K562 (cell line): ENCODE measurements at regions not wholly inside any gene's neighbourhood (a gene's known extent, or its start where the extent isn't known, plus 50 kb on each side); places are given as distances from the start of the nearest gene placed in this dataset.

Source experiments
- ATAC-seq: fragments of 200-7000 bp; cut with Tn5 transposase; 3 replicates; pipeline ENCODE4 v1.9.1; 2020; ENCODE audit warnings: moderate library complexity
- BruUV-seq: library from RNA; stranded (reverse); fragments of 400-500 nt; replicated peaks from 2 replicates; lab custom pipeline; 2021; lab: Mats Ljungman, UMichigan
- CTCF ChIA-PET: fragments of 300-600 bp; formaldehyde crosslinking; extraction: SDS; loops from one replicate; lab custom pipeline; 2021; ENCODE audit warnings: low intra/inter-chr PET ratio; lab: Yijun Ruan, JAX
- POLR2A ChIA-PET: fragments of 300-600, 350-650 bp; sonication (Branson Sonifier 250); formaldehyde crosslinking; extraction: SDS; loops from one replicate; lab custom pipeline; 2021; ENCODE audit warnings: antibody characterized with exemption, inconsistent platforms; lab: Yijun Ruan, JAX
- DNase-seq, 4 experiments: peaks; one replicate each; pipeline versions ENCODE4 v3.0.0 to v3.0.0-alpha.2; 2011 to 2018; ENCODE audit warnings: low spot score in 3 of 4, mixed read lengths in 3 of 4; ENCODE audit errors: extremely low read depth in 1 of 4
- FAIRE-seq: peaks from 2 replicates; lab custom pipeline; 2011; peaks lifted over from hg19 to GRCh38; lab: Jason Lieb, UNC
- H2AFZ ChIP-seq: 2 replicates; pipeline ENCODE4 v1.6.0; 2011; ENCODE audit warnings: low read depth, low read length, control low read depth, inconsistent platforms
- H3K27ac ChIP-seq: fragments of 200-600 bp; 3 replicates; pipeline ENCODE4 v1.8.0; 2011; ENCODE audit warnings: low read depth, mild to moderate bottlenecking, control low read depth, inconsistent platforms, low read length, moderate library complexity, mixed read lengths; ENCODE audit errors: extremely low read depth
- H3K27me3 ChIP-seq, 2 experiments: fragments of 300-600 bp in 1 of 2; 2 replicates in 1 of 2; 3 replicates in 1 of 2; pipeline versions ENCODE4 v1.6.0 to v1.8.0; 2011; ENCODE audit warnings: inconsistent platforms in 2 of 2, low read length in 2 of 2, mild to moderate bottlenecking in 1 of 2, mixed read lengths in 1 of 2, moderate library complexity in 1 of 2; ENCODE audit not compliant: control insufficient read depth in 2 of 2, insufficient read depth in 2 of 2
- H3K36me3 ChIP-seq: fragments of 300-600 bp; 3 replicates; pipeline ENCODE4 v1.8.0; 2011; ENCODE audit warnings: mild to moderate bottlenecking, low read length, inconsistent platforms; ENCODE audit not compliant: control insufficient read depth, insufficient read depth
- H3K4me1 ChIP-seq, 2 experiments: fragments of 200-600 bp in 1 of 2; replicated peaks in 1 of 2; 2 replicates in 1 of 2; 3 replicates in 1 of 2; pipeline versions ENCODE4 v1.5.1 to v1.8.0; 2011; ENCODE audit warnings: inconsistent platforms in 2 of 2, low read length in 2 of 2, mild to moderate bottlenecking in 1 of 2, mixed read lengths in 1 of 2, moderate library complexity in 1 of 2; ENCODE audit not compliant: control insufficient read depth in 2 of 2, insufficient read depth in 2 of 2
- H3K4me2 ChIP-seq: 2 replicates; pipeline ENCODE4 v1.6.1; 2011; ENCODE audit warnings: low read length, control low read depth, inconsistent platforms, mixed read lengths; ENCODE audit not compliant: insufficient read depth
- H3K4me3 ChIP-seq: fragments of 200-600 bp; sonication (generic), shearing (Covaris generic); 2 replicates; pipeline ENCODE4 v1.5.1; 2016; ENCODE audit warnings: control low read depth, inconsistent platforms
- H3K79me2 ChIP-seq: fragments of 200-600 bp; 3 replicates; pipeline ENCODE4 v1.8.0; 2011; ENCODE audit warnings: low read length, inconsistent platforms; ENCODE audit not compliant: control insufficient read depth, insufficient read depth
- H3K9ac ChIP-seq, 2 experiments: 2 replicates each; pipeline versions ENCODE4 v1.6.0 to v1.6.1; 2011; ENCODE audit warnings: low read depth in 2 of 2, low read length in 2 of 2, control low read depth in 1 of 2, inconsistent platforms in 1 of 2, mild to moderate bottlenecking in 1 of 2, mixed read lengths in 1 of 2; ENCODE audit not compliant: insufficient read depth in 1 of 2
- H3K9me1 ChIP-seq: one replicate; pipeline ENCODE4 v1.6.0; 2011; ENCODE audit warnings: inconsistent platforms, mild to moderate bottlenecking, low read length, moderate library complexity; ENCODE audit not compliant: control insufficient read depth, insufficient read depth
- H3K9me3 ChIP-seq: replicated peaks from 2 replicates; pipeline ENCODE4 v1.5.1; 2011; ENCODE audit warnings: low read depth, low read length, inconsistent platforms; ENCODE audit not compliant: control insufficient read depth, insufficient read depth
- H4K20me1 ChIP-seq: replicated peaks from 2 replicates; pipeline ENCODE4 v1.6.1; 2011; ENCODE audit warnings: low read length, inconsistent platforms, mixed read lengths; ENCODE audit not compliant: control insufficient read depth, insufficient read depth
- ARID3B ChIP-seq: fragments of 250-450 bp; sonication (Bioruptor Pico); IDR thresholded peaks from 2 replicates; pipeline ENCODE4 v1.4.0; 2020; ENCODE audit warnings: borderline replicate concordance
- GABPB2 ChIP-seq: fragments of 250-450 bp; sonication (Bioruptor Pico); conservative IDR thresholded peaks from 2 replicates; pipeline ENCODE4 v1.5.1; 2021; ENCODE audit warnings: mild to moderate bottlenecking
- GTF2B ChIP-seq: IDR thresholded peaks from 2 replicates; pipeline ENCODE4 v1.6.1; 2011; ENCODE audit not compliant: insufficient read length; ENCODE audit errors: extremely low read depth
- HEY1 ChIP-seq: fragments of 250-450 bp; sonication (Bioruptor Pico); IDR thresholded peaks from 2 replicates; pipeline ENCODE4 v1.5.0; 2020; ENCODE audit warnings: mild to moderate bottlenecking, moderate library complexity, borderline replicate concordance
- MLX ChIP-seq, 2 experiments: fragments of 450-650 bp in 1 of 2; sonication (generic) in 1 of 2; formaldehyde crosslinking; conservative IDR thresholded peaks; 2 replicates each; pipeline versions ENCODE4 v1.4.0 to v1.8.1; 2020 to 2022; ENCODE audit warnings: mild to moderate bottlenecking in 1 of 2, missing genetic modification reagents in 1 of 2
- MTA3 ChIP-seq: fragments of 450-650 bp; formaldehyde crosslinking; IDR thresholded peaks from 2 replicates; pipeline ENCODE4 v1.6.1; 2017; ENCODE audit warnings: mild to moderate bottlenecking, borderline replicate concordance
- NFE2 ChIP-seq: IDR thresholded peaks from 2 replicates; pipeline ENCODE4 v1.6.1; 2014; ENCODE audit warnings: antibody characterized with exemption, low read depth
- SUPT5H ChIP-seq: fragments of 450-650 bp; IDR thresholded peaks from 2 replicates; pipeline ENCODE4 v1.6.1; 2016
- TCFL5 ChIP-seq: fragments of 250-450 bp; sonication (Bioruptor Pico); conservative IDR thresholded peaks from 2 replicates; pipeline ENCODE4 v1.6.1; 2021; ENCODE audit warnings: mild to moderate bottlenecking, moderate library complexity, matching md5 sums
- TFAM ChIP-seq: fragments of 250-450 bp; sonication (Bioruptor Pico); conservative IDR thresholded peaks from 2 replicates; pipeline ENCODE4 v1.5.0; 2021; ENCODE audit warnings: mild to moderate bottlenecking, moderate library complexity
- WHSC1 ChIP-seq: IDR thresholded peaks from one replicate; pipeline ENCODE4 v1.6.1; 2012; ENCODE audit warnings: low read length, control low read depth, inconsistent platforms
- XRCC4 ChIP-seq: IDR thresholded peaks from one replicate; pipeline ENCODE4 v1.6.1; 2011; ENCODE audit not compliant: insufficient read depth, insufficient read length; ENCODE audit errors: extremely low read depth
- YBX1 ChIP-seq: fragments of 450-650 bp; IDR thresholded peaks from 2 replicates; pipeline ENCODE4 v1.7.1; 2016; ENCODE audit warnings: mild to moderate bottlenecking
- ZFP36 ChIP-seq: fragments of 150-350 bp; IDR thresholded peaks from 2 replicates; pipeline ENCODE4 v1.6.1; 2018; ENCODE audit warnings: low read length, low read depth; ENCODE audit not compliant: partially characterized antibody
- ZNF175 ChIP-seq: fragments of 200-800 bp; sonication (Bioruptor generic); IDR thresholded peaks from 2 replicates; pipeline ENCODE4 v1.6.1; 2016; ENCODE audit warnings: low read depth, mild to moderate bottlenecking, missing genetic modification characterization, missing compliant biosample characterization
- ZNF282 ChIP-seq: sonication (generic); formaldehyde crosslinking; IDR thresholded peaks from 2 replicates; pipeline ENCODE4 v1.8.1; 2023; ENCODE audit warnings: missing genetic modification reagents
- ZNF316 ChIP-seq: fragments of 450-650 bp; IDR thresholded peaks from 2 replicates; pipeline ENCODE4 v1.6.1; 2016
- ZNF75A ChIP-seq: fragments of 450-650 bp; formaldehyde crosslinking; IDR thresholded peaks from 2 replicates; pipeline ENCODE4 v1.4.0; 2020; ENCODE audit warnings: mild to moderate bottlenecking
- WGBS: fragments of 100-300 bp; shearing (Covaris generic); methylation state at CpG from one replicate; pipeline ENCODE4 v1.1.6; 2016; ENCODE audit warnings: low coverage, mixed read lengths; ENCODE audit not compliant: insufficient coverage; ENCODE audit errors: missing lambda C conversion rate; 5-methylcytosine and 5-hydroxymethylcytosine counted together
- in situ Hi-C: fragments of 300-500 bp; cut with MboI; formaldehyde crosslinking; loops from 4 replicates; pipeline ENCODE4 v1.15.0; 2018; ENCODE audit warnings: inconsistent platforms, mixed read lengths
- intact Hi-C: fragments of 100-400 bp; cut with micrococcal nuclease; formaldehyde crosslinking; loops from 2 replicates; pipeline ENCODE4 v1.14.2; 2022
- TF ChIP-seq, protein P1 (sequence below): sonication (generic); formaldehyde crosslinking; IDR thresholded peaks from 2 replicates; pipeline ENCODE4 v1.8.0; 2023; ENCODE audit warnings: mild to moderate bottlenecking, missing genetic modification reagents

- Histone ChIP-seq H3K9ac (no peak overlapping the region), H3K27ac (no peak overlapping the region), H3K36me3 (no peaks in the 10 kb centered on the region), H3K4me2 (no peak overlapping the region), H3K27me3 (no peaks in the 10 kb centered on the region), H3K9me3 (no peaks in the 10 kb centered on the region), H2AFZ (no peak overlapping the region), H4K20me1 (no peaks in the 10 kb centered on the region), H3K9me1 (no peaks in the 10 kb centered on the region), H3K79me2 (no peaks in the 10 kb centered on the region), H3K4me1 (no peaks in the 10 kb centered on the region), H3K4me3 (no peak overlapping the region)
- DNase-seq (no peak), ATAC-seq (no peak), FAIRE-seq (no peak)
- no TSS peak for BruUV-seq
- POLR2A ChIA-PET: interaction anchor here (0.6 kb wide), 1 partner anchor 758 kb away, joined by 3 read pairs; no protein-coding TSS in a partner anchor
- intact Hi-C loops (no loop called here), in situ Hi-C loops (no loop called here)
- CTCF ChIA-PET: no interaction called here
- 23% methylated on average over 6 of the region's 6 CpGs for WGBS
- no peak for TF ChIP-seq HEY1 (CRISPR knock-in tag)
- TF ChIP-seq, protein P1, sequence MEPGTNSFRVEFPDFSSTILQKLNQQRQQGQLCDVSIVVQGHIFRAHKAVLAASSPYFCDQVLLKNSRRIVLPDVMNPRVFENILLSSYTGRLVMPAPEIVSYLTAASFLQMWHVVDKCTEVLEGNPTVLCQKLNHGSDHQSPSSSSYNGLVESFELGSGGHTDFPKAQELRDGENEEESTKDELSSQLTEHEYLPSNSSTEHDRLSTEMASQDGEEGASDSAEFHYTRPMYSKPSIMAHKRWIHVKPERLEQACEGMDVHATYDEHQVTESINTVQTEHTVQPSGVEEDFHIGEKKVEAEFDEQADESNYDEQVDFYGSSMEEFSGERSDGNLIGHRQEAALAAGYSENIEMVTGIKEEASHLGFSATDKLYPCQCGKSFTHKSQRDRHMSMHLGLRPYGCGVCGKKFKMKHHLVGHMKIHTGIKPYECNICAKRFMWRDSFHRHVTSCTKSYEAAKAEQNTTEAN: no peak
- TF ChIP-seq TFAM (CRISPR knock-in tag): no peak
- no peak for TF ChIP-seq ZNF282 (CRISPR knock-in tag)
- TF ChIP-seq XRCC4: no peak
- TF ChIP-seq ZNF316: no peak
- TF ChIP-seq YBX1: no peak
- no peak for TF ChIP-seq GTF2B
- TF ChIP-seq GABPB2 (CRISPR knock-in tag): no peak
- no peak for TF ChIP-seq MTA3
- TF ChIP-seq ZNF175 (CRISPR knock-in tag): no peak
- TF ChIP-seq NFE2: no peak
- TF ChIP-seq TCFL5 (CRISPR knock-in tag): no peak
- no peak for TF ChIP-seq ZNF75A (CRISPR knock-in tag)
- TF ChIP-seq SUPT5H: no peak
- TF ChIP-seq MLX (CRISPR knock-in tag; conservative IDR thresholded peaks at IDR 0.05): no peak
- TF ChIP-seq ARID3B: no peak
- TF ChIP-seq WHSC1: no peak
- no peak for TF ChIP-seq ZFP36
Observed at GRCh38 chr2:16371751-16372150, 293.9 kb downstream of the CYRIA start.
